C4-2B (cell line): ENCODE measurements at regions not wholly inside any gene's neighbourhood (a gene's known extent, or its start where the extent isn't known, plus 50 kb on each side); places are given as distances from the start of the nearest gene placed in this dataset.

ENCODE experiments used
- CTCF ChIP-seq: fragments of 450-650 bp; conservative IDR thresholded peaks from 2 replicates; pipeline ENCODE4 v1.5.1; 2017; ENCODE audit warnings: mild to moderate bottlenecking
- ZFX ChIP-seq: fragments of 450-650 bp; IDR thresholded peaks from 2 replicates; pipeline ENCODE4 v1.6.1; 2017

GRCh38 chr17:68127914-68128313, 92.4 kb downstream of the KPNA2 start:
- TF ChIP-seq CTCF (no peak), ZFX (no peak)
